SU-DHL-6 (cell line): ENCODE measurements at regions not wholly inside any gene's neighbourhood (a gene's known extent, or its start where the extent isn't known, plus 50 kb on each side); places are given as distances from the start of the nearest gene placed in this dataset.

Source experiments
- H2AFZ ChIP-seq: fragments of 200-600 bp; sonication (generic); 2 replicates; pipeline ENCODE4 v1.6.1; 2014; ENCODE audit warnings: low read depth, mild to moderate bottlenecking, moderate library complexity, mixed read lengths, antibody characterized with exemption, low read length; ENCODE audit not compliant: severe bottlenecking
- H3F3A ChIP-seq: fragments of 200-600 bp; shearing (Covaris generic); 2 replicates; pipeline ENCODE4 v1.6.0; 2016; ENCODE audit warnings: antibody characterized with exemption, mild to moderate bottlenecking; ENCODE audit not compliant: insufficient read depth
- H3K27ac ChIP-seq: fragments of 200-600 bp; sonication (generic); 2 replicates; pipeline ENCODE4 v1.5.1; 2016; ENCODE audit warnings: low read depth, mild to moderate bottlenecking, low read length, moderate library complexity, mixed read lengths
- H3K27me3 ChIP-seq: fragments of 200-600 bp; sonication (generic), shearing (Covaris generic); 2 replicates; pipeline ENCODE4 v1.6.0; 2014; ENCODE audit warnings: mild to moderate bottlenecking, low read length
- H3K36me3 ChIP-seq: fragments of 200-600 bp; sonication (generic); 2 replicates; pipeline ENCODE4 v1.6.1; 2014; ENCODE audit warnings: mild to moderate bottlenecking, low read length, mixed read lengths
- H3K4me2 ChIP-seq: fragments of 300-600, 200-600 bp; shearing (Covaris generic), sonication (generic); 2 replicates; pipeline ENCODE4 v1.6.0; 2014; ENCODE audit warnings: low read length, low read depth, mild to moderate bottlenecking; ENCODE audit not compliant: poor library complexity, severe bottlenecking
- H3K4me3 ChIP-seq: fragments of 200-600 bp; sonication (generic); 2 replicates; pipeline ENCODE4 v1.5.1; 2014; ENCODE audit warnings: antibody characterized with exemption, low read length, mild to moderate bottlenecking, mixed read lengths; ENCODE audit not compliant: insufficient read depth, poor library complexity, severe bottlenecking
- H3K79me2 ChIP-seq: fragments of 200-600 bp; sonication (generic); 2 replicates; pipeline ENCODE4 v1.6.1; 2014; ENCODE audit warnings: mild to moderate bottlenecking, low read length, moderate library complexity; ENCODE audit not compliant: insufficient read depth
- H3K9ac ChIP-seq: fragments of 200-600 bp; sonication (generic); 2 replicates; pipeline ENCODE4 v1.7.0; 2014; ENCODE audit warnings: mild to moderate bottlenecking, low read length
- H3K9me2 ChIP-seq: fragments of 200-600 bp; sonication (generic); replicated peaks from 2 replicates; pipeline ENCODE4 v1.6.1; 2014; ENCODE audit warnings: low read length; ENCODE audit not compliant: insufficient read depth
- H3K9me3 ChIP-seq: fragments of 200-600 bp; sonication (generic); 2 replicates; pipeline ENCODE4 v1.6.1; 2014; ENCODE audit warnings: low read length, mixed read lengths; ENCODE audit not compliant: insufficient read depth
- H4K20me1 ChIP-seq: fragments of 200-600 bp; sonication (generic); 2 replicates; pipeline ENCODE4 v1.6.1; 2014; ENCODE audit warnings: low read depth, mild to moderate bottlenecking, antibody characterized with exemption, low read length, moderate library complexity, mixed read lengths
- CTCF ChIP-seq: fragments of 200-600 bp; sonication (generic); IDR thresholded peaks from one replicate; pipeline ENCODE4 v1.5.1; 2017; ENCODE audit warnings: antibody characterized with exemption, mild to moderate bottlenecking, low read length, moderate library complexity; ENCODE audit not compliant: insufficient read depth, poor library complexity, severe bottlenecking
- EZH2phosphoT487 ChIP-seq: fragments of 200-600 bp; sonication (generic), shearing (Covaris generic); conservative IDR thresholded peaks from 2 replicates; pipeline ENCODE4 v1.6.1; 2018; ENCODE audit warnings: mild to moderate bottlenecking, antibody characterized with exemption, low read length, moderate library complexity, mixed read lengths

- H2AFZ ChIP-seq = no peak overlapping the region
- no peak overlapping the region for H3K4me2 ChIP-seq
- H4K20me1 ChIP-seq = no peaks in the 10 kb centered on the region
Measured at GRCh38 chr3:20842594-20843436, 656.8 kb upstream of the SGO1 start.

GRCh38 chr3:20842002-20842401 is 656.0 kb upstream of the SGO1 start:
- no peak overlapping the region for H3K4me2 ChIP-seq
- no peaks in the 10 kb centered on the region for H3K27me3 ChIP-seq
- H3K9ac ChIP-seq = no peak overlapping the region
- no peaks in the 10 kb centered on the region for H3F3A ChIP-seq
- H4K20me1 ChIP-seq = no peaks in the 10 kb centered on the region
- no peaks in the 10 kb centered on the region for H3K9me2 ChIP-seq
- no peak overlapping the region for H3K27ac ChIP-seq
- TF ChIP-seq CTCF (no peak), EZH2phosphoT487 (no peak)
- H3K79me2 ChIP-seq = no peaks in the 10 kb centered on the region
- H3K9me3 ChIP-seq = no peaks in the 10 kb centered on the region
- no peak overlapping the region for H3K4me3 ChIP-seq
- no peaks in the 10 kb centered on the region for H3K36me3 ChIP-seq
- no peak overlapping the region for H2AFZ ChIP-seq

More at GRCh38 chr3:20842594-20843436, 656.8 kb upstream of the SGO1 start:
- Histone ChIP-seq H3K27me3 (no peaks in the 10 kb centered on the region), H3K79me2 (no peaks in the 10 kb centered on the region), H3F3A (no peaks in the 10 kb centered on the region), H3K9me2 (no peaks in the 10 kb centered on the region), H3K4me3 (no peak overlapping the region), H3K9me3 (no peaks in the 10 kb centered on the region), H3K9ac (no peak overlapping the region), H3K36me3 (no peaks in the 10 kb centered on the region), H3K27ac (no peak overlapping the region)
- TF ChIP-seq EZH2phosphoT487 (no peak), CTCF (no peak)

GRCh38 chr3:20837676-20838302 is 651.8 kb upstream of the SGO1 start:
- Histone ChIP-seq H3K79me2 (no peaks in the 10 kb centered on the region), H2AFZ (no peak overlapping the region), H3K9me3 (no peaks in the 10 kb centered on the region), H3F3A (no peaks in the 10 kb centered on the region), H3K9me2 (no peaks in the 10 kb centered on the region; the same call in 1 of the 2 replicates), H3K4me3 (no peak overlapping the region), H3K4me2 (no peak overlapping the region), H4K20me1 (no peaks in the 10 kb centered on the region), H3K36me3 (no peaks in the 10 kb centered on the region), H3K27ac (no peak overlapping the region), H3K9ac (no peak overlapping the region), H3K27me3 (no peaks in the 10 kb centered on the region)
- TF ChIP-seq CTCF (no peak), EZH2phosphoT487 (no peak)
